Astrocyte (in vitro differentiated cells and primary cell): ENCODE measurements at regions not wholly inside any gene's neighbourhood (a gene's known extent, or its start where the extent isn't known, plus 50 kb on each side); places are given as distances from the start of the nearest gene placed in this dataset.

Experiments used
- EZH2 ChIP-seq: IDR thresholded peaks from 2 replicates; pipeline ENCODE4 v1.6.1; 2012; ENCODE audit warnings: mild to moderate bottlenecking, low read length, inconsistent platforms; ENCODE audit not compliant: insufficient read depth
- TF ChIP-seq, protein P1 (sequence below): IDR thresholded peaks from 2 replicates; pipeline ENCODE4 v1.5.1; 2011; ENCODE audit warnings: low read depth, mild to moderate bottlenecking, inconsistent platforms, low read length, moderate library complexity; ENCODE audit not compliant: insufficient read depth

DNA sequence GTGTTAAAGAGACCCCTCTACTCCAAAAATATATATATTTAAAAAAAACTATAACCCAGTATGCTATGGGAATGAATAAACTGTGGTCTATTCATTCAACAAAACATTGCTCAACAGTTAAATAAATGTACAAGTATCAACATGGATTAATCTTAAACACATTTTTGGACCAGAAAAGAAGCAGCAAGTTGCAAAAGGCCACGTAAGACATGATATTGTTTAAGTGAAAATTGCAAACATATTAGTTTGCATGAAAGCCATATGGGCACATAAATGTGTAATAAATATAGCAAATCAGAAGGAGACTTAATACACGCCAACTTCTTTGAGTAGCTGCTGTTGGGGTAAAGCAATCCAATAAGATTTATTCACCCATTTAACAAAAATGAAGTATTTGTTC lies 321.5 kb downstream of the FBXO15 start:
- TF ChIP-seq, protein P1, sequence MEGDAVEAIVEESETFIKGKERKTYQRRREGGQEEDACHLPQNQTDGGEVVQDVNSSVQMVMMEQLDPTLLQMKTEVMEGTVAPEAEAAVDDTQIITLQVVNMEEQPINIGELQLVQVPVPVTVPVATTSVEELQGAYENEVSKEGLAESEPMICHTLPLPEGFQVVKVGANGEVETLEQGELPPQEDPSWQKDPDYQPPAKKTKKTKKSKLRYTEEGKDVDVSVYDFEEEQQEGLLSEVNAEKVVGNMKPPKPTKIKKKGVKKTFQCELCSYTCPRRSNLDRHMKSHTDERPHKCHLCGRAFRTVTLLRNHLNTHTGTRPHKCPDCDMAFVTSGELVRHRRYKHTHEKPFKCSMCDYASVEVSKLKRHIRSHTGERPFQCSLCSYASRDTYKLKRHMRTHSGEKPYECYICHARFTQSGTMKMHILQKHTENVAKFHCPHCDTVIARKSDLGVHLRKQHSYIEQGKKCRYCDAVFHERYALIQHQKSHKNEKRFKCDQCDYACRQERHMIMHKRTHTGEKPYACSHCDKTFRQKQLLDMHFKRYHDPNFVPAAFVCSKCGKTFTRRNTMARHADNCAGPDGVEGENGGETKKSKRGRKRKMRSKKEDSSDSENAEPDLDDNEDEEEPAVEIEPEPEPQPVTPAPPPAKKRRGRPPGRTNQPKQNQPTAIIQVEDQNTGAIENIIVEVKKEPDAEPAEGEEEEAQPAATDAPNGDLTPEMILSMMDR: no peak
- TF ChIP-seq EZH2: no peak
